ENCODE measurements at regions not wholly inside any gene's neighbourhood (a gene's known extent, or its start where the extent isn't known, plus 50 kb on each side); places are given as distances from the start of the nearest gene placed in this dataset.
"Not testable (repeated sequence)": the region's sequence is repeated elsewhere in the genome, so short reads cannot be mapped to it uniquely, and the experiment has no call there.

DNA sequence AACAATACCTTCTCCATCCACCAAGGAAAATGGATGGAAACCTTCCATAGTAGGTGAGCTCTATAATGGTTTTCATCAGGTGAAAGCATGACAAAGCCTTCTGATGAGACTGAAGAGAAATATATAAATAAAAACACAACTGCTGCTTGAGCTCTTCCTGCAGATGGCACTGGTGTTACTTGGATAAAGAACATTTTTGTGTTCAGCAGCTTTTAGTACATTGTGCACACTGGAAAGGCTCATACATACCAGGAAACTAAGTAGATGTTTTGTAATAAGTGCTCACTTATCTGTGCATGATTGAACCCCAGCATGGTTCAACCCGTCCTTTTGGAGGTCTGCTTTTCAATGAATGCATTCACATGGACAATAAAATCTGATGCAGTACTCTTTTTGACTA is 357.3 kb upstream of the MIS18BP1 start:
- Mint-ChIP-seq H3K27me3 (ENCODE audit: low read depth) (no peaks in the 10 kb centered on the region), H3K4me3 (no peak overlapping the region), H3K9me3 (peaks cover 2% of the 10 kb centered on the region), H3K27ac (no peak overlapping the region), H3K36me3 (ENCODE audit: low read depth) (no peaks in the 10 kb centered on the region), H3K4me1 (ENCODE audit: low read depth) (no peaks in the 10 kb centered on the region)
- CTCF ChIA-PET, result no interaction called here
- intact Hi-C loops (cut with micrococcal nuclease), result no loop called here
- no peak for DNase-seq

DNA sequence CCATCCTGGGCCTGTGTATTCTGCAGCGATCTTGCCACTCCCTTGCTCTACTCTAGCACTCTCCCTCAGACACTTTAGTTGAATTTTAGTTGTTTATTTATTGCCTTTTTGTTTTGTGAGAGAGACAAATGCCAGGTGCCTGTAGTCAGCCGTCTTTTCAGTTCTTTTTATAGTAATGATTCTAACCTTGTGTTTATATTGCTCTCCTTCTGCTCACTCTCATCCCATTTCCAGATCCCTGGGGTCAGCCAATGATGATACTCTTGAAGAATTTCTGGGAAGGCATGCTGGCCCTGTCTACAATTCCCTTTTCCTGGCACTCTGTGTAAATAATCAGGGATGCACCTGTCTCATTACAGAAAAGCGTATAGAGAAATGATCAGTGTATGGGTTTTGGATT is 334.1 kb upstream of the MIS18BP1 start:
- Mint-ChIP-seq H3K27ac (no peak overlapping the region), H3K9me3 (peaks cover 10% of the 10 kb centered on the region), H3K4me3 (no peak overlapping the region), H3K36me3 (ENCODE audit: low read depth) (no peaks in the 10 kb centered on the region), H3K27me3 (ENCODE audit: low read depth) (no peaks in the 10 kb centered on the region), H3K4me1 (ENCODE audit: low read depth) (no peaks in the 10 kb centered on the region)
- CTCF ChIA-PET, result no interaction called here
- DNase-seq, result no peak
- intact Hi-C loops (cut with micrococcal nuclease), result no loop called here

DNA sequence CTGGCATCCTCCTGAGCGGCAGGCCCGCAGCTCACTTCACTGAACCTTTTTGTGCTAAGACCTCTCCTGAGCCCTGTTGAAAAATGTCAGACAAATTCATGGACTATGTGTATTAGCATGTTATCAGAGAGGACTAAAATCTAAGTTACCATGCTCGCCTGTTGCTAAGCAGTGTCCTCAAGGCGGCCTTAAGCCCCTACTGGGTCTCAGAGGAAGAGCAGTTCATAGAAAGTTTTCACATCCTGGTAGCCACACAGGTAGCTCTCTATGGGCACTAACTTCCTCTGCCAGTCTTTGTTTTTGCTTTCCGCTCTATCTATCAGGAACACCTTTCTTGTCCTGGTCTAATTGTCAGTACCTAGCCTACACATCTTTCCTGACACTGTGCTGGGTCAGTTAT is 306.6 kb upstream of the MIS18BP1 start:
- H3K4me3 Mint-ChIP-seq, result no peak overlapping the region
- CTCF ChIA-PET, result no interaction called here
- H3K9me3 Mint-ChIP-seq, result no peaks in the 10 kb centered on the region
- DNase-seq, result no peak
- no peak overlapping the region for H3K27ac Mint-ChIP-seq
- intact Hi-C loops (cut with micrococcal nuclease), result no loop called here
- H3K36me3 Mint-ChIP-seq (ENCODE audit: low read depth), result no peaks in the 10 kb centered on the region
- H3K4me1 Mint-ChIP-seq (ENCODE audit: low read depth), result no peaks in the 10 kb centered on the region
- no peaks in the 10 kb centered on the region for H3K27me3 Mint-ChIP-seq (ENCODE audit: low read depth)

DNA sequence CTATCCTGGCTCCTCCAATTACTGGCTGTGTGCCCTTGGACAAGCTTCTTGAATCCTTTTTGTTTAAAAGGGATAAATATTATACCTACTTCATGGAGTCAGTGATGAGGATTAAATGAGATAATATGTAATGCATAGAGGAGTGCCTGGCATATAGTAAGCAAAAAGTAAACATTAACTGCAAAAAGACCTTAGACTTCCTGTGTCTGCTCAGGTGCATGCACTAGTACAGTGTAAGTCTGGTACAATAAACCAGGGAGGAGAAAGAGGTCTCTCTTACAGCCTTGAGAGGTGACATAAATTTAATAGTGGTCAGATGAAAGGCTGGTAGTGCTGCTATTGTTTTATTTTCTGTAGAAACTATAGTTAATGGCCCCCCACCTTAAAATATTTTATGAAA is 305.2 kb upstream of the MIS18BP1 start:
- intact Hi-C loops (cut with micrococcal nuclease), result no loop called here
- Mint-ChIP-seq H3K4me1 (ENCODE audit: low read depth) (no peaks in the 10 kb centered on the region), H3K4me3 (no peak overlapping the region), H3K27me3 (ENCODE audit: low read depth) (no peaks in the 10 kb centered on the region), H3K36me3 (ENCODE audit: low read depth) (no peaks in the 10 kb centered on the region), H3K9me3 (no peaks in the 10 kb centered on the region), H3K27ac (no peak overlapping the region)
- CTCF ChIA-PET, result no interaction called here
- no peak for DNase-seq

DNA sequence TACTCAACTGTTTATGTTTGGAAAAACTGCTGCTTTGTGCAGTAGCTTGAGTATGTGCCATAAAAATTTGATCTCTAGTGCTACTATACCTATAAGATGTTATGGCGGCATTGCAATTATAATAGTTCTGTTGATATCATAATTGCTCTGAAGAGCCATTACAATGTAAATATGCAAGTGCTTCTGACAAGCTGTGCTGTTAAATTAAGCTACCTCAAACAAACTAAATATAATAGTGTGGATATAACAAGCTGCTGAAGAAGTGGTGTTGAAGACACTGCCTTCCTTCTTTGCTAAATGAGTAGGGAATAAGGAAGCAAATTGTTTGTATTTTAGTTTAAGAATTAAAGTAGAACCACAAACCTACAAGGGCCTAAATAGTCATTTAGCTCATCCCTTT is 301.0 kb upstream of the MIS18BP1 start:
- DNase-seq, result no peak
- no peaks in the 10 kb centered on the region for H3K27me3 Mint-ChIP-seq (ENCODE audit: low read depth)

DNA sequence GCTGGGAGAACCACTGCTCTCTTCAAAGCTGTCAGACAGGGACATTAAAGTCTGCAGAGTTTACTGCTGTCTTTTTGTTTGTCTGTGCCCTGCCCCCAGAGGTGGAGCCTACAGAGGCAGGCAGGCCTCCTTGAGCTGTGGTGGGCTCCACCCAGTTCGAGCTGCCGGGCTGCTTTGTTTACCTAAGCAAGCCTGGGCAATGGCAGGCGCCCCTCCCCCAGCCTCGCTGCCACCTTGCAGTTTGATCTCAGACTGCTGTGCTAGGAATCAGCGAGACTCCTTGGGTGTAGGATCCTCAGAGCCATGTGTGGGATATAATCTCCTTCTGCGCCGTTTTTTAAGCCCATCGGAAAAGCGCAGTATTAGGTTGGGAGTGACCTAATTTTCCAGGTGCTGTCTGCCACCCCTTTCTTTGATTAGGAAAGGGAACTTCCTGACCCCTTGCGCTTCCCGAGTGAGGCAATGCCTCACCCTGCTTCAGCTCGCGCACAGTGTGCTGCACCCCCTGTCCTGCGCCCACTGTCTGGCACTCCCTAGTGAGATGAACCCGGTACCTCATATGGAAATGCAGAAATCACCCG is 298.3 kb upstream of the MIS18BP1 start:
- H3K27ac Mint-ChIP-seq; CTCF ChIA-PET; DNase-seq; H3K36me3 Mint-ChIP-seq (ENCODE audit: low read depth); H3K4me1 Mint-ChIP-seq (ENCODE audit: low read depth); H3K9me3 Mint-ChIP-seq; H3K27me3 Mint-ChIP-seq (ENCODE audit: low read depth); H3K4me3 Mint-ChIP-seq; intact Hi-C loops (cut with micrococcal nuclease): not testable (repeated sequence)

More for the DNA sequence above, 301.0 kb upstream of the MIS18BP1 start:
- H3K27ac Mint-ChIP-seq, result no peak overlapping the region
- peaks cover 4% of the 10 kb centered on the region for H3K9me3 Mint-ChIP-seq
- CTCF ChIA-PET, result no interaction called here
- intact Hi-C loops (cut with micrococcal nuclease), result no loop called here
- H3K4me3 Mint-ChIP-seq, result no peak overlapping the region
- H3K36me3 Mint-ChIP-seq (ENCODE audit: low read depth), result no peaks in the 10 kb centered on the region
- no peaks in the 10 kb centered on the region for H3K4me1 Mint-ChIP-seq (ENCODE audit: low read depth)

DNA sequence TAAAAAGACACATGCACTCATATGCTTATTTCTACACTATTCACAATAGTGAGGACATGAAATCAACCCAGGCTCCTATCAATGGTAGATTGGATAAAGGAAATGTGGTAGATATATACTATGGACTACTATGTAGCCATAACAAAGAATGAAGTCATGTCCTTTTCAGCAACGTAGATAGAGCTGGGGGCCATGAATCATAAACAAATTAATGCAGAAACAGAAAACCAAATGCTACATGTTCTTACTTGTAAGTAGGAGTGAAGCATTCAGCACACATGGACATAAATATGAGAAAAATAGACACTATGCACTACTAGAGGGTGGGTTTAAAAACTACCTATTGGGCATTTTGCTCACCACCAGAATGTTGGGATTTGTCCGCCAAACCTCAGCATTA is 278.0 kb upstream of the MIS18BP1 start:
- no peaks in the 10 kb centered on the region for H3K27me3 Mint-ChIP-seq (ENCODE audit: low read depth)
- intact Hi-C loops (cut with micrococcal nuclease), result no loop called here

DNA sequence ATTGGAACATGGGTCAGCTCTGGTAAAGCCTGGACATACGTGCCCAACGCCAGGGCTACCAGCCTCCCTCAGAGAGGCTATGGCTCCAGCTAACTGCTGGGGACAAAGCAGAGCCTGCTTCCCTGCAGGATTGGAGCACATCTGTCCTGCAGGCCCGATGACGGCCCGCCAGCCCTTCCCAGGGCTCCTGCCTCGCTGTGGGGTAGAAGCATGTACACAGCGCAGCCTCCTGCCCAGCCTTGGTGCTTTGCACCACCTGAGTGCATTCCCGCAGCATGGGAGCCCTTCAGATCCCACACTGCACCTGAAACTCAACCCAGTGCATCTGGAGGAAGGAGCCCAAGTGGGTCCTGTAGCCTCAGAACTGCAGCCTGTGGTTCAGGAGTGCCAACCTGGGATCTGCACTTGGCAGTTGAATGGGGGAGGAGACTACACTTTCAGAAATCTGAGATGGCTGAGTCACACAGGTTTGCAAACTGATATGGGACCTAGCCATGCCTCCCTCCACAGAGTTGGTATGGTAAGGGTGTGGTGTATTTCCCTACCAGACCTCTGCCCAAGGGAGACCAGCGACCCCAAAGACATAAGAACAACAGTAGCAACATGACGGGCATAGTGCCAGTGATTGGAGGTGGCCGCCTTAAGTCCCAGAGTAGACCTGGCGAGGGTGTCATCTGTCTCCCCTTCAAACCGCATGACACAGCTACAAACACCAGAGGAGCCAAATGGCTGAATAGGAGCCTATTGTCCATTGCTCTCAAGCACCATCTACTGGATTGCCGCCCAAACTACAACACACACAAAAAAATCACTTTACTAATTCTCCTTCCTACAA is 273.9 kb upstream of the MIS18BP1 start:
- Mint-ChIP-seq H3K27ac (no peak overlapping the region), H3K27me3 (ENCODE audit: low read depth) (no peaks in the 10 kb centered on the region), H3K4me1 (ENCODE audit: low read depth) (no peaks in the 10 kb centered on the region), H3K4me3 (no peak overlapping the region), H3K9me3 (peaks cover 10% of the 10 kb centered on the region), H3K36me3 (ENCODE audit: low read depth) (no peaks in the 10 kb centered on the region)
- DNase-seq, result peak; percentile 12
- CTCF ChIA-PET, result no interaction called here
- intact Hi-C loops (cut with micrococcal nuclease), result loop anchor here (1.0 kb wide), 1 partner anchor 101 kb away; no protein-coding TSS in a partner anchor

More for the DNA sequence above, 278.0 kb upstream of the MIS18BP1 start:
- no peaks in the 10 kb centered on the region for H3K4me1 Mint-ChIP-seq (ENCODE audit: low read depth)
- no peak overlapping the region for H3K4me3 Mint-ChIP-seq
- no peaks in the 10 kb centered on the region for H3K36me3 Mint-ChIP-seq (ENCODE audit: low read depth)
- peaks cover 20% of the 10 kb centered on the region for H3K9me3 Mint-ChIP-seq
- no peak overlapping the region for H3K27ac Mint-ChIP-seq
- CTCF ChIA-PET, result no interaction called here
- no peak for DNase-seq

DNA sequence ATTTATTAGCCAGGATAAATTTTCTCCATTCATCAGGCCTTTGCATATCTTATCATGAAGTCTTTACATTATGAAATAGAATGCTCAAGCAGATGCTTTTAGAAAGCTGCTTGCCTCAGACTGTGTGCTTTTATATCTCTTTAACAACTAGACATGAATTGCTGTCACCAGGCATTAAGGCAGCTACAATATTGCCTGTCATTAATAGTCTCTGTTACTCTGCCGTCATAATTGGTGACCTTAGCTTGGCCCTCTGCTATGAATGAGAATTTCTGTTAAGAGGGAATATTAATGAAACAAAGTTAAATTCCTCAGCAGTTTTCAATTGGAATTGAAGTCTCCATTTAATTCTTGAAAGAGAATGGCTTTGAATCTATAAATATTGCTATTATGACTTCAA is 266.8 kb upstream of the MIS18BP1 start:
- H3K9me3 Mint-ChIP-seq, result peaks cover 2% of the 10 kb centered on the region
- H3K27ac Mint-ChIP-seq, result no peak overlapping the region

DNA sequence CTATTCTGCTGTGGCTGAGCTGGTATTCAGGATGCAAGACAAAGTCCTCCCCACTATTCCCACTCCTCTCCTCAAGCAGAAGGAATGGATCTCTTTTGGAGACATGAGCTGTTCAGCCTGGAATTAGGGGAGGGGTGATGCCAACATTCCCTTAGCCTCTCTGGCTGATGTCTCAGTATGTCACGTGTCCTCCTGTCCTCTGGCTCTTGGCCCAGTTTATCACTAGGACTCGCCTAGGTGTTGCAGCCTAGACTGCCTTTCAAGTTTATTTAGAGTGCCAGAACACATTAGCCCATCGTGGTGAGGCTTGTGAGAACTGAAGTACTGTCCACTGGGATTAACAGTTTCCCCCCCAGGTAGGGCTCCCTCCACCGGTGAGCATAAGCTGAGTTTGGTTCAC is 239.9 kb upstream of the MIS18BP1 start:
- Mint-ChIP-seq H3K4me3 (no peak overlapping the region), H3K27ac (no peak overlapping the region), H3K9me3 (peaks cover 5% of the 10 kb centered on the region), H3K4me1 (ENCODE audit: low read depth) (no peaks in the 10 kb centered on the region), H3K36me3 (ENCODE audit: low read depth) (peaks cover 2% of the 10 kb centered on the region), H3K27me3 (ENCODE audit: low read depth) (no peaks in the 10 kb centered on the region)
- CTCF ChIA-PET, result no interaction called here
- intact Hi-C loops (cut with micrococcal nuclease), result no loop called here
- no peak for DNase-seq

More for the DNA sequence above, 266.8 kb upstream of the MIS18BP1 start:
- CTCF ChIA-PET, result no interaction called here
- intact Hi-C loops (cut with micrococcal nuclease), result no loop called here
- Mint-ChIP-seq H3K27me3 (ENCODE audit: low read depth) (no peaks in the 10 kb centered on the region), H3K4me3 (no peak overlapping the region), H3K36me3 (ENCODE audit: low read depth) (no peaks in the 10 kb centered on the region), H3K4me1 (ENCODE audit: low read depth) (no peaks in the 10 kb centered on the region)
- DNase-seq, result no peak

DNA sequence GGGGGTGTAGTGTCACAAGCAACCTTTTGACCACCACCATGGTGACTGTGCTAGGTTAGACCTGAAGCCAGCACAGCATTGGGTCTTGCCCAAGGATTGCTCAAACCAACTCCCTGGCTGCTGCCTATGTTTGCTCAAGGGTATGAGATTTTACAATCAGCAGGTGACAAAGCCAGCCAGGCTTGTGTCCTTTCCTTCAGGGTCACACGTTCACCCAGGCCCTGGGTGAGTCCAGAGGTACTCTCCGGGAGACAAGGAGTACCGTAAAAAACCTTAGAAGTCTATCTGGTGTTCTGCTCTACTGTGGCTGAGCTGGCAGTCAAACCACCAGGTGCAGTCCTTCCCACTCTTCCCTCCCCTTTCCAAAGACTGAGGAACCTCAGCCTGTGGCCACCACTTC is 238.9 kb upstream of the MIS18BP1 start:
- intact Hi-C loops (cut with micrococcal nuclease), result no loop called here
- peaks cover 9% of the 10 kb centered on the region for H3K9me3 Mint-ChIP-seq
- DNase-seq, result no peak
- no peaks in the 10 kb centered on the region for H3K4me1 Mint-ChIP-seq (ENCODE audit: low read depth)
- H3K36me3 Mint-ChIP-seq (ENCODE audit: low read depth), result peaks cover 2% of the 10 kb centered on the region
- no peak overlapping the region for H3K4me3 Mint-ChIP-seq
- CTCF ChIA-PET, result no interaction called here
- no peaks in the 10 kb centered on the region for H3K27me3 Mint-ChIP-seq (ENCODE audit: low read depth)
- H3K27ac Mint-ChIP-seq, result no peak overlapping the region

DNA sequence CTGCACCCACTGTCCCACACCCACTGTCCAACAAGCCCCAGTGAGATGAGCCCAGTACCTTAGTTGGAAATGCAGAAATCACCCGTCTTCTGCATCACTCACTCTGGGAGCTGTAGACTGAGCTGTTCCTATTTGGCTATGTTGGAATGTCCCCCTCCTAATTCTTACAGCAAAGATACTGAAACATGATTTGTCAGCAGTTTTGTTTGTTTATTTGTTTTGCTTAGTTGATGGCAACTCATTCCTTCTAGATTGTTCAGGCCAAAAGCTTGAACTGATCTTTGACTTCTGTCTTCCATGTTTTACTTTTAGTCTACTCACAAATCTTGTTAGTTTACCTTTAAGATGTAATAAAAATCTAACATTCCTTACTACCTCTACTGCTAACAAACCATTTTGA is 233.6 kb upstream of the MIS18BP1 start:
- Mint-ChIP-seq H3K36me3 (ENCODE audit: low read depth) (peaks cover 2% of the 10 kb centered on the region), H3K4me1 (ENCODE audit: low read depth) (no peaks in the 10 kb centered on the region), H3K4me3 (no peak overlapping the region), H3K27me3 (ENCODE audit: low read depth) (no peaks in the 10 kb centered on the region), H3K27ac (no peak overlapping the region), H3K9me3 (peaks cover 24% of the 10 kb centered on the region)
- no peak for DNase-seq
- CTCF ChIA-PET, result no interaction called here
- intact Hi-C loops (cut with micrococcal nuclease), result no loop called here

DNA sequence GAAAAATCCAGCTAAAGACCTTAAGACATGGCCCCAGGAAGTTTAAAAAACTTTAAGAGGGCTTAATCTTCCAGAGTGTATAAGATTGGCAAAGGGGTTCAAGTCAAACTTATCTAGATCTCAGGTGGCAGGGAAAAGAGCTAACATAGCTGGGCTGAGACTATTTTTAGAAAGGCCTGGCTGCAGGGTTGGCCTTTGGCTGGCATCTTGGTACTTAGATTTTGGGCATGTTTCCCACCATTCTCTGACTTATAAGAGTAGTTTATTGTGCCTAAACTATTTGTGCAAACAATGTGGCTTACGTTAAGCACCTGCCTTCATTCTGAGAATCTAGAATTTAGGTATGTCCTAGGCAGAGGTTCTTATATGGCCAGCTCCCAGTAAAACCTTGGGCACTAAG is 214.0 kb upstream of the MIS18BP1 start:
- Mint-ChIP-seq H3K4me3 (no peak overlapping the region), H3K36me3 (ENCODE audit: low read depth) (no peaks in the 10 kb centered on the region), H3K9me3 (no peaks in the 10 kb centered on the region), H3K27ac (no peak overlapping the region), H3K4me1 (ENCODE audit: low read depth) (no peaks in the 10 kb centered on the region), H3K27me3 (ENCODE audit: low read depth) (no peaks in the 10 kb centered on the region)
- DNase-seq, result no peak
- intact Hi-C loops (cut with micrococcal nuclease), result no loop called here
- CTCF ChIA-PET, result no interaction called here
